Prostate gland (tissue), 2 donors: ENCODE measurements at regions not wholly inside any gene's neighbourhood (a gene's known extent, or its start where the extent isn't known, plus 50 kb on each side); places are given as distances from the start of the nearest gene placed in this dataset.

Experiments used
- POLR2A ChIP-seq: fragments of 450-650 bp; IDR thresholded peaks from one replicate; pipeline ENCODE4 v1.6.1; 2016; ENCODE audit warnings: antibody characterized with exemption, mild to moderate bottlenecking
- POLR2AphosphoS5 ChIP-seq: sonication (generic); formaldehyde crosslinking; IDR thresholded peaks from one replicate; pipeline ENCODE4 v1.6.1; 2017; ENCODE audit warnings: antibody characterized with exemption
- TF ChIP-seq, protein P1 (sequence below), 4 experiments: fragments of 200-600 bp in 2 of 4; fragments of 450-650 bp in 2 of 4; sonication (generic) in 2 of 4; IDR thresholded peaks; 1 replicate in 3 of 4; 2 replicates in 1 of 4; pipeline ENCODE4 v1.5.1; 2016 to 2019; ENCODE audit warnings: antibody characterized with exemption in 4 of 4, mild to moderate bottlenecking in 2 of 4, moderate library complexity in 2 of 4

DNA sequence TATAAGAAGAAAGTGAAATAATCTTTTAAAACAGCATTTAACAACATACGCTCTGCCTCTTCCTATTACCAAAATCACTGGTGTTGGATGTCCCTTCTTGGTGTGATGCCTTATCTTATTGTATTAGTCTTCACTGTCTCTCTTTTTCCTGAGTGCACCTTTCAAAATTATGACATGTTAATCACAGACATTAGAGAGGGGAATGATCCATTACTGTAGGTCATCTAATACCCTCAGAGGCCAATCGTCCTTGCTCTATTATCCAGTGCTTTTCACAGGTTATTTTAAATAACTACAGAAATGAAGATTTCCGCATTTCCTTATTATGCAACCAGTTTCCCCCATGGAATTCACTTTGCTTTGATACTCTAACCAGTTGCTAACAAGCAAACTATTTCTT, 1292.7 kb downstream of the MAT2B start:
- TF ChIP-seq, protein P1, sequence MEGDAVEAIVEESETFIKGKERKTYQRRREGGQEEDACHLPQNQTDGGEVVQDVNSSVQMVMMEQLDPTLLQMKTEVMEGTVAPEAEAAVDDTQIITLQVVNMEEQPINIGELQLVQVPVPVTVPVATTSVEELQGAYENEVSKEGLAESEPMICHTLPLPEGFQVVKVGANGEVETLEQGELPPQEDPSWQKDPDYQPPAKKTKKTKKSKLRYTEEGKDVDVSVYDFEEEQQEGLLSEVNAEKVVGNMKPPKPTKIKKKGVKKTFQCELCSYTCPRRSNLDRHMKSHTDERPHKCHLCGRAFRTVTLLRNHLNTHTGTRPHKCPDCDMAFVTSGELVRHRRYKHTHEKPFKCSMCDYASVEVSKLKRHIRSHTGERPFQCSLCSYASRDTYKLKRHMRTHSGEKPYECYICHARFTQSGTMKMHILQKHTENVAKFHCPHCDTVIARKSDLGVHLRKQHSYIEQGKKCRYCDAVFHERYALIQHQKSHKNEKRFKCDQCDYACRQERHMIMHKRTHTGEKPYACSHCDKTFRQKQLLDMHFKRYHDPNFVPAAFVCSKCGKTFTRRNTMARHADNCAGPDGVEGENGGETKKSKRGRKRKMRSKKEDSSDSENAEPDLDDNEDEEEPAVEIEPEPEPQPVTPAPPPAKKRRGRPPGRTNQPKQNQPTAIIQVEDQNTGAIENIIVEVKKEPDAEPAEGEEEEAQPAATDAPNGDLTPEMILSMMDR (IDR thresholded peaks at IDR 0.05) = no peak
- TF ChIP-seq POLR2A (no peak), POLR2AphosphoS5 (no peak)
